KMS-11 (cell line): ENCODE measurements at regions not wholly inside any gene's neighbourhood (a gene's known extent, or its start where the extent isn't known, plus 50 kb on each side); places are given as distances from the start of the nearest gene placed in this dataset.
"Not testable (repeated sequence)": the region's sequence is repeated elsewhere in the genome, so short reads cannot be mapped to it uniquely, and the experiment has no call there.

Experiments used
- H2AFZ ChIP-seq: fragments of 200-600 bp; sonication (generic); 2 replicates; pipeline ENCODE4 v1.6.1; 2016; ENCODE audit warnings: antibody characterized with exemption, mixed run types, low read depth
- H3K27ac ChIP-seq: fragments of 200-600 bp; sonication (generic); 2 replicates; pipeline ENCODE4 v1.6.1; 2016; ENCODE audit warnings: mild to moderate bottlenecking, mixed run types
- H3K27me3 ChIP-seq: fragments of 200-600 bp; sonication (generic); 2 replicates; pipeline ENCODE4 v1.6.1; 2017; ENCODE audit warnings: mild to moderate bottlenecking, low read depth, mixed run types, moderate library complexity; ENCODE audit not compliant: insufficient read depth
- H3K36me3 ChIP-seq: fragments of 200-600 bp; sonication (generic); 2 replicates; pipeline ENCODE4 v1.6.1; 2017; ENCODE audit warnings: mild to moderate bottlenecking, mixed run types; ENCODE audit not compliant: insufficient read depth
- H3K4me1 ChIP-seq: fragments of 200-600 bp; sonication (generic); 2 replicates; pipeline ENCODE4 v1.6.1; 2016; ENCODE audit warnings: mild to moderate bottlenecking, low read depth, mixed run types; ENCODE audit not compliant: poor library complexity, severe bottlenecking
- H3K4me2 ChIP-seq: fragments of 200-600 bp; sonication (generic); 2 replicates; pipeline ENCODE4 v1.7.0; 2016; ENCODE audit warnings: mild to moderate bottlenecking, mixed run types
- H3K4me3 ChIP-seq: fragments of 200-600 bp; sonication (generic); IDR thresholded peaks from 2 replicates; pipeline ENCODE4 v1.6.1; 2017; ENCODE audit warnings: low read depth, low read length, mixed read lengths; ENCODE audit not compliant: insufficient read depth
- H3K79me2 ChIP-seq: fragments of 200-600 bp; sonication (generic); 2 replicates; pipeline ENCODE4 v1.6.1; 2016; ENCODE audit warnings: low read depth, mixed run types; ENCODE audit not compliant: insufficient read depth
- H3K9ac ChIP-seq: fragments of 200-600 bp; sonication (generic); 2 replicates; pipeline ENCODE4 v1.6.1; 2016; ENCODE audit warnings: mild to moderate bottlenecking, mixed run types
- H4K20me1 ChIP-seq: fragments of 200-600 bp; sonication (generic); 2 replicates; pipeline ENCODE4 v1.6.1; 2016; ENCODE audit warnings: mild to moderate bottlenecking, mixed run types; ENCODE audit not compliant: insufficient read depth
- CTCF ChIP-seq: fragments of 200-600 bp; sonication (generic); conservative IDR thresholded peaks from 2 replicates; pipeline ENCODE4 v1.6.1; 2017; ENCODE audit warnings: low read depth, mild to moderate bottlenecking, antibody characterized with exemption, low read length, moderate library complexity, mixed read lengths

- TF ChIP-seq CTCF = no peak
- no peak overlapping the region for H3K9ac ChIP-seq
These were observed 199.5 kb upstream of the IGFBP7 start for GRCh38 chr4:57309658-57310057.

GRCh38 chr4:57308301-57308700, 198.1 kb upstream of the IGFBP7 start:
- Histone ChIP-seq H3K4me2 (no peak overlapping the region), H3K4me3 (no peak overlapping the region), H3K27ac (no peak overlapping the region), H2AFZ (no peak overlapping the region), H3K27me3 (no peaks in the 10 kb centered on the region), H3K4me1 (no peaks in the 10 kb centered on the region), H3K79me2 (no peaks in the 10 kb centered on the region), H4K20me1 (no peaks in the 10 kb centered on the region), H3K9ac (no peak overlapping the region), H3K36me3 (no peaks in the 10 kb centered on the region)
- no peak for TF ChIP-seq CTCF

More at GRCh38 chr4:57309658-57310057, 199.5 kb upstream of the IGFBP7 start:
- H4K20me1 ChIP-seq = no peaks in the 10 kb centered on the region
- H3K4me3 ChIP-seq = no peak overlapping the region
- H3K79me2 ChIP-seq = no peaks in the 10 kb centered on the region
- no peak overlapping the region for H3K27ac ChIP-seq
- H3K4me1 ChIP-seq = no peaks in the 10 kb centered on the region
- H2AFZ ChIP-seq = no peak overlapping the region
- no peaks in the 10 kb centered on the region for H3K27me3 ChIP-seq
- H3K36me3 ChIP-seq = no peaks in the 10 kb centered on the region
- no peak overlapping the region for H3K4me2 ChIP-seq

GRCh38 chr4:57305836-57306235, 195.7 kb upstream of the IGFBP7 start:
- Histone ChIP-seq H3K9ac (no peak overlapping the region), H3K27ac (no peak overlapping the region), H4K20me1 (no peaks in the 10 kb centered on the region), H2AFZ (no peak overlapping the region), H3K79me2 (no peaks in the 10 kb centered on the region), H3K36me3 (no peaks in the 10 kb centered on the region), H3K4me2 (no peak overlapping the region), H3K27me3 (no peaks in the 10 kb centered on the region), H3K4me1 (no peaks in the 10 kb centered on the region), H3K4me3 (no peak overlapping the region)
- TF ChIP-seq CTCF = no peak

GRCh38 chr4:57303012-57303751, 193.0 kb upstream of the IGFBP7 start:
- Histone ChIP-seq H3K79me2 (no peaks in the 10 kb centered on the region), H3K4me1 (no peaks in the 10 kb centered on the region), H3K4me2 (no peak overlapping the region), H3K4me3 (no peak overlapping the region), H4K20me1 (no peaks in the 10 kb centered on the region), H3K9ac (no peak overlapping the region), H3K27ac (no peak overlapping the region), H3K36me3 (no peaks in the 10 kb centered on the region), H2AFZ (no peak overlapping the region), H3K27me3 (no peaks in the 10 kb centered on the region)
- TF ChIP-seq CTCF = no peak

- H3K4me1 ChIP-seq, H3K27me3 ChIP-seq, H3K9ac ChIP-seq, H3K4me3 ChIP-seq, H3K4me2 ChIP-seq, H3K36me3 ChIP-seq, H3K27ac ChIP-seq, H2AFZ ChIP-seq, H4K20me1 ChIP-seq, H3K79me2 ChIP-seq: not testable (repeated sequence)
These were observed 190.1 kb upstream of the IGFBP7 start for GRCh38 chr4:57300300-57300699.
